SK-N-SH (cell line): ENCODE measurements at regions not wholly inside any gene's neighbourhood (a gene's known extent, or its start where the extent isn't known, plus 50 kb on each side); places are given as distances from the start of the nearest gene placed in this dataset.
"Not testable (repeated sequence)": the region's sequence is repeated elsewhere in the genome, so short reads cannot be mapped to it uniquely, and the experiment has no call there.

Source experiments
- CTCF ChIA-PET: fragments of 300-600, 350-600 bp; formaldehyde crosslinking; extraction: SDS; loops from one replicate; lab custom pipeline; 2021; lab: Yijun Ruan, JAX
- POLR2A ChIA-PET: fragments of 350-600 bp; sonication (Branson Sonifier 250); formaldehyde crosslinking; extraction: SDS; loops from one replicate; lab custom pipeline; 2020; ENCODE audit warnings: antibody characterized with exemption, inconsistent platforms; lab: Yijun Ruan, JAX
- DNase-seq: peaks from one replicate; pipeline ENCODE4 v3.0.0; 2012
- H2AFZ ChIP-seq: fragments of 200-600 bp; sonication (generic); 2 replicates; pipeline ENCODE4 v1.8.1; 2016; ENCODE audit warnings: antibody characterized with exemption, mild to moderate bottlenecking, low read depth
- H3F3A ChIP-seq: fragments of 200-600 bp; sonication (generic); replicated peaks from 2 replicates; pipeline ENCODE3; 2016; ENCODE audit warnings: antibody characterized with exemption, mild to moderate bottlenecking; ENCODE audit not compliant: insufficient read depth
- H3K27ac ChIP-seq, 2 experiments: fragments of 200-500 bp in 1 of 2; fragments of 200-600 bp in 1 of 2; sonication (Bioruptor generic) in 1 of 2; sonication (generic), shearing (Covaris generic) in 1 of 2; 2 replicates each; pipeline versions ENCODE4 v1.5.1 to v1.6.1; 2014 to 2016; ENCODE audit warnings: low read depth in 2 of 2, inconsistent platforms in 1 of 2, low read length in 1 of 2, mild to moderate bottlenecking in 1 of 2, mixed read lengths in 1 of 2
- H3K27me3 ChIP-seq: fragments of 200-600 bp; sonication (generic), shearing (Covaris generic); 2 replicates; pipeline ENCODE4 v1.6.1; 2016; ENCODE audit warnings: mixed run types; ENCODE audit not compliant: insufficient read depth
- H3K36me3 ChIP-seq, 2 experiments: fragments of 200-500 bp in 1 of 2; fragments of 200-600 bp in 1 of 2; sonication (Bioruptor generic) in 1 of 2; sonication (generic) in 1 of 2; replicated peaks in 1 of 2; 2 replicates each; pipeline versions ENCODE3 to v1.5.1; 2014 to 2016; ENCODE audit warnings: low read length in 1 of 2, mild to moderate bottlenecking in 1 of 2; ENCODE audit not compliant: insufficient read depth in 2 of 2, control insufficient read depth in 1 of 2
- H3K4me1 ChIP-seq, 2 experiments: fragments of 200-500 bp in 1 of 2; fragments of 200-600 bp in 1 of 2; sonication (Bioruptor generic) in 1 of 2; sonication (generic), shearing (Covaris generic) in 1 of 2; 2 replicates each; pipeline versions ENCODE4 v1.5.1 to v1.6.1; 2014 to 2016; ENCODE audit warnings: low read depth in 1 of 2, low read length in 1 of 2, mixed run types in 1 of 2; ENCODE audit not compliant: insufficient read depth in 2 of 2, control insufficient read depth in 1 of 2
- H3K4me2 ChIP-seq: fragments of 200-600 bp; sonication (generic), shearing (Covaris generic); 2 replicates; pipeline ENCODE4 v1.6.1; 2017; ENCODE audit warnings: mixed run types
- H3K4me3 ChIP-seq, 2 experiments: fragments of 200-500 bp in 1 of 2; fragments of 200-600 bp in 1 of 2; sonication (Bioruptor generic) in 1 of 2; sonication (generic), shearing (Covaris generic) in 1 of 2; 2 replicates each; pipeline versions ENCODE4 v1.5.1 to v1.8.1; 2014 to 2016; ENCODE audit warnings: low read depth in 2 of 2, inconsistent platforms in 1 of 2, low read length in 1 of 2, mild to moderate bottlenecking in 1 of 2, mixed read lengths in 1 of 2, moderate library complexity in 1 of 2
- H3K79me2 ChIP-seq: fragments of 200-600 bp; sonication (generic); 2 replicates; pipeline ENCODE4 v1.8.1; 2017; ENCODE audit warnings: mild to moderate bottlenecking; ENCODE audit not compliant: insufficient read depth
- H3K9ac ChIP-seq: fragments of 200-600 bp; sonication (generic); 2 replicates; pipeline ENCODE4 v1.6.1; 2017; ENCODE audit warnings: mixed run types
- H3K9me2 ChIP-seq: fragments of 200-600 bp; sonication (generic); 2 replicates; pipeline ENCODE4 v1.6.1; 2017; ENCODE audit warnings: mixed run types
- H3K9me3 ChIP-seq: fragments of 200-600 bp; sonication (generic); 2 replicates; pipeline ENCODE4 v1.6.1; 2017; ENCODE audit warnings: mixed run types, mild to moderate bottlenecking, moderate library complexity
- H4K20me1 ChIP-seq: fragments of 200-600 bp; sonication (generic); 2 replicates; pipeline ENCODE4 v1.6.1; 2017; ENCODE audit warnings: mild to moderate bottlenecking, mixed run types; ENCODE audit not compliant: insufficient read depth
- ELF1 ChIP-seq: IDR thresholded peaks from 2 replicates; pipeline ENCODE4 v1.4.0; 2012
- EZH2phosphoT487 ChIP-seq: fragments of 200-600 bp; sonication (generic); IDR thresholded peaks from 2 replicates; pipeline ENCODE4 v1.6.1; 2017; ENCODE audit warnings: low read depth, mixed run types, mild to moderate bottlenecking, antibody characterized with exemption, moderate library complexity, borderline replicate concordance
- FOXJ3 ChIP-seq: sonication (generic); formaldehyde crosslinking; IDR thresholded peaks from 2 replicates; pipeline ENCODE4 v1.5.1; 2020; ENCODE audit warnings: mild to moderate bottlenecking, missing genetic modification reagents
- FOXM1 ChIP-seq: IDR thresholded peaks from 2 replicates; pipeline ENCODE4 v1.4.0; 2012; ENCODE audit warnings: low read depth, mild to moderate bottlenecking
- GATA2 ChIP-seq: sonication (generic); formaldehyde crosslinking; IDR thresholded peaks from 2 replicates; pipeline ENCODE4 v1.5.0; 2020; ENCODE audit warnings: mild to moderate bottlenecking, missing genetic modification reagents
- JUND ChIP-seq: IDR thresholded peaks from 2 replicates; pipeline ENCODE4 v1.4.0; 2012
- NFIC ChIP-seq: IDR thresholded peaks from 2 replicates; pipeline ENCODE4 v1.4.0; 2012; ENCODE audit warnings: borderline replicate concordance
- NRF1 ChIP-seq: IDR thresholded peaks from 2 replicates; pipeline ENCODE4 v1.6.1; 2012; ENCODE audit warnings: low read depth, mild to moderate bottlenecking, low read length
- POLR2AphosphoS5 ChIP-seq: IDR thresholded peaks from 2 replicates; pipeline ENCODE4 v1.6.1; 2012; ENCODE audit warnings: low read depth, low read length
- RFX5 ChIP-seq: IDR thresholded peaks from 2 replicates; pipeline ENCODE4 v1.6.1; 2012; ENCODE audit warnings: mild to moderate bottlenecking, improper control_type of control experiment, low read length
- RXRA ChIP-seq: IDR thresholded peaks from 2 replicates; pipeline ENCODE4 v1.4.0; 2012; ENCODE audit warnings: low read depth, mild to moderate bottlenecking, borderline replicate concordance
- SMC3 ChIP-seq: IDR thresholded peaks from 2 replicates; pipeline ENCODE4 v1.6.1; 2012; ENCODE audit warnings: low read depth, low read length, improper control_type of control experiment
- TAF1 ChIP-seq: IDR thresholded peaks from 2 replicates; pipeline ENCODE4 v1.6.1; 2012; ENCODE audit warnings: low read depth, mild to moderate bottlenecking, low read length, moderate library complexity, borderline replicate concordance
- TEAD4 ChIP-seq: IDR thresholded peaks from 2 replicates; pipeline ENCODE4 v1.4.0; 2012; ENCODE audit warnings: mild to moderate bottlenecking, borderline replicate concordance; ENCODE audit not compliant: insufficient read depth
- WGBS: methylation state at CpG from one replicate; pipeline ENCODE4 v1.1.6; 2017; ENCODE audit warnings: low lambda C conversion rate; 5-methylcytosine and 5-hydroxymethylcytosine counted together
- TF ChIP-seq, protein P1 (sequence below): IDR thresholded peaks from 2 replicates; pipeline ENCODE4; 2012
- TF ChIP-seq, protein P2 (sequence below): IDR thresholded peaks from 2 replicates; pipeline ENCODE4 v1.6.1; 2012; ENCODE audit warnings: mild to moderate bottlenecking, low read depth, low read length, moderate library complexity
- TF ChIP-seq, protein P3 (sequence below): IDR thresholded peaks from 2 replicates; pipeline ENCODE4 v1.4.0; 2012; ENCODE audit warnings: low read depth

DNA sequence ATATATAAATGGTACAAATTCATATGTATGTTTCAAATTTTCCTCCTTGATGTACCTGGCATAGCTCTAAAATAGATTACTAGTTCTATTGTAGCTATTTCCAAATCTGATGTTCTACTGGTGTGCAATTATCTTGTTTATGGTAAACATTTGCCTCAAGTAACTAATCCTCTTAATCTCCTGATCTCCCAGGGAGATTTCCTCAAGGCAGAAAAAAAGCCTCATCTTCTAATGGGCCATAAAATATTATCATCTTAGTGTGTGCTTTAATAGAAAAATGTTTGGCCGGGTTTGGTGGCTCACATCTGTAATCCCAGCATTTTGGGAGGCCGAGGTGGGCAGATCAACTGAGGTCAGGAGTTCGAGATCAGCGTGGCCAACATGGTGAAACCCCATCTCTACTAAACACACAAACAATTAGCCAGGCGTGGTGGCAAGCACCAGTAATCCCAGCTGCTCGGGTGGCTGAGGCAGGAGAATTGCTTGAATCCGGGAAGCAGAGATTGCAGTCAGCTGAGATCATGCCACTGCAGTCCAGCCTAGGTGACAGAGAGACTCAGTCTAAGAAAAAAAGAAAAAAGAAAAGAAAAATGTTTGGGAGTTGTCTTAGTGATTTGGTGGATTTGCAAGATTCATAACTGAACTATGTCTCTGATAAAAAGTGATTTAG, 498.9 kb upstream of the SLITRK5 start:
- Histone ChIP-seq H3K79me2 (no peaks in the 10 kb centered on the region), H3K4me3 (no peak overlapping the region), H3K27ac (no peak overlapping the region), H4K20me1 (no peaks in the 10 kb centered on the region), H3K4me2 (no peak overlapping the region), H3F3A (no peaks in the 10 kb centered on the region), H3K9me3 (no peaks in the 10 kb centered on the region), H3K4me1 (no peaks in the 10 kb centered on the region), H3K36me3 (no peaks in the 10 kb centered on the region), H2AFZ (no peak overlapping the region), H3K27me3 (no peaks in the 10 kb centered on the region), H3K9me2 (no peaks in the 10 kb centered on the region), H3K9ac (no peak overlapping the region)
- DNase-seq = no peak
- POLR2A ChIA-PET = no interaction called here
- CTCF ChIA-PET = no interaction called here
- WGBS = 6% methylated on average over 7 of the region's 7 CpGs
- TF ChIP-seq EZH2phosphoT487 (no peak), FOXJ3 (no peak), JUND (no peak), FOXM1 (no peak), GATA2 (no peak), NFIC (no peak), SMC3 (no peak), TEAD4 (no peak), POLR2AphosphoS5 (no peak), NRF1 (no peak), TAF1 (no peak), RXRA (no peak), ELF1 (no peak), RFX5 (no peak)
- TF ChIP-seq, protein P1, sequence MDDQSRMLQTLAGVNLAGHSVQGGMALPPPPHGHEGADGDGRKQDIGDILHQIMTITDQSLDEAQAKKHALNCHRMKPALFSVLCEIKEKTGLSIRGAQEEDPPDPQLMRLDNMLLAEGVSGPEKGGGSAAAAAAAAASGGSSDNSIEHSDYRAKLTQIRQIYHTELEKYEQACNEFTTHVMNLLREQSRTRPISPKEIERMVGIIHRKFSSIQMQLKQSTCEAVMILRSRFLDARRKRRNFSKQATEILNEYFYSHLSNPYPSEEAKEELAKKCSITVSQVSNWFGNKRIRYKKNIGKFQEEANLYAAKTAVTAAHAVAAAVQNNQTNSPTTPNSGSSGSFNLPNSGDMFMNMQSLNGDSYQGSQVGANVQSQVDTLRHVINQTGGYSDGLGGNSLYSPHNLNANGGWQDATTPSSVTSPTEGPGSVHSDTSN = no peak
- TF ChIP-seq, protein P2, sequence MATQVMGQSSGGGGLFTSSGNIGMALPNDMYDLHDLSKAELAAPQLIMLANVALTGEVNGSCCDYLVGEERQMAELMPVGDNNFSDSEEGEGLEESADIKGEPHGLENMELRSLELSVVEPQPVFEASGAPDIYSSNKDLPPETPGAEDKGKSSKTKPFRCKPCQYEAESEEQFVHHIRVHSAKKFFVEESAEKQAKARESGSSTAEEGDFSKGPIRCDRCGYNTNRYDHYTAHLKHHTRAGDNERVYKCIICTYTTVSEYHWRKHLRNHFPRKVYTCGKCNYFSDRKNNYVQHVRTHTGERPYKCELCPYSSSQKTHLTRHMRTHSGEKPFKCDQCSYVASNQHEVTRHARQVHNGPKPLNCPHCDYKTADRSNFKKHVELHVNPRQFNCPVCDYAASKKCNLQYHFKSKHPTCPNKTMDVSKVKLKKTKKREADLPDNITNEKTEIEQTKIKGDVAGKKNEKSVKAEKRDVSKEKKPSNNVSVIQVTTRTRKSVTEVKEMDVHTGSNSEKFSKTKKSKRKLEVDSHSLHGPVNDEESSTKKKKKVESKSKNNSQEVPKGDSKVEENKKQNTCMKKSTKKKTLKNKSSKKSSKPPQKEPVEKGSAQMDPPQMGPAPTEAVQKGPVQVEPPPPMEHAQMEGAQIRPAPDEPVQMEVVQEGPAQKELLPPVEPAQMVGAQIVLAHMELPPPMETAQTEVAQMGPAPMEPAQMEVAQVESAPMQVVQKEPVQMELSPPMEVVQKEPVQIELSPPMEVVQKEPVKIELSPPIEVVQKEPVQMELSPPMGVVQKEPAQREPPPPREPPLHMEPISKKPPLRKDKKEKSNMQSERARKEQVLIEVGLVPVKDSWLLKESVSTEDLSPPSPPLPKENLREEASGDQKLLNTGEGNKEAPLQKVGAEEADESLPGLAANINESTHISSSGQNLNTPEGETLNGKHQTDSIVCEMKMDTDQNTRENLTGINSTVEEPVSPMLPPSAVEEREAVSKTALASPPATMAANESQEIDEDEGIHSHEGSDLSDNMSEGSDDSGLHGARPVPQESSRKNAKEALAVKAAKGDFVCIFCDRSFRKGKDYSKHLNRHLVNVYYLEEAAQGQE = no peak
- TF ChIP-seq, protein P3, sequence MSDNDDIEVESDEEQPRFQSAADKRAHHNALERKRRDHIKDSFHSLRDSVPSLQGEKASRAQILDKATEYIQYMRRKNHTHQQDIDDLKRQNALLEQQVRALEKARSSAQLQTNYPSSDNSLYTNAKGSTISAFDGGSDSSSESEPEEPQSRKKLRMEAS = no peak

DNA sequence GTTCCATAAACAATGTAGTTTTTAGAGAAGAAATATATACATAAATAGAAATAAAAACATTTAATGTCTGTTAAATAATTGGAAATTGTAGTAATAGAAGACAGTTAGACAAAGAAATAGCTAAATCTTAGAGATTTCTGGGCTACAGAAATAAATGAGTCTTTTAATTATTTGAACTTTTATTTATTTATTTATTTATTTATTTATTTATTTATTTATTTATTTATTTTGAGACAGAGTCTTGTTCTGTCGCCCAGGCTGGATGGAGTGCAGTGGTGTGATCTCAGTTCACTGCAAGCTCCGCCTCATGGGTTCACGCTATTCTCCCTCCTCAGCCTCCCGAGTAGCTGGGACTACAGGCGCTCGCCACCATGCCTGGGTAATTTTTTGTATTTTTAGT, 486.0 kb upstream of the SLITRK5 start:
- H3K4me2 ChIP-seq, H2AFZ ChIP-seq, POLR2A ChIA-PET, H3K27me3 ChIP-seq, H3K36me3 ChIP-seq, H4K20me1 ChIP-seq, DNase-seq, H3K9me2 ChIP-seq, H3K27ac ChIP-seq, CTCF ChIA-PET, H3K9me3 ChIP-seq, H3F3A ChIP-seq, H3K79me2 ChIP-seq, H3K9ac ChIP-seq, H3K4me1 ChIP-seq, H3K4me3 ChIP-seq: not testable (repeated sequence)
- 48% methylated on average over 6 of the region's 6 CpGs for WGBS

DNA sequence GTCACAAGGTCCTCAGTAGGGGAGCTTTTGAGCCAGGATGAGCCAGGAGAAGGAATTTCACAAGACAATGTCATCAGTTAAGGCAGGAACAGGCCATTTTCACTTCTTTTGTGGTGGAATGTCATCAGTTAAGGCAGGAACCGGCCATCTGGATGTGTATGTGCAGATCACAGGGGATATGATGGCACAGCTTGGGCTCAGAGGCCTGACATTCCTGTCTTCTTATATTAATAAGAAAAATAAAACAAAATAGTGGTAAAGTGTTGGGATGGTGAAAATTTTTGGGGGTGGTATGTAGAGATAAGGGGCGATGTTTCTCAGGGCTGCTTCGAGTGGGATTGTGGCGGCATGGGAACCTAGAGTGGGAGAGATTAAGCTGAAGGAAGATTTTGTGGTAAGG, 484.5 kb upstream of the SLITRK5 start:
- H3K27ac ChIP-seq, H3F3A ChIP-seq, H3K9me2 ChIP-seq, H3K27me3 ChIP-seq, H3K9ac ChIP-seq, H3K79me2 ChIP-seq, H3K36me3 ChIP-seq, DNase-seq, H2AFZ ChIP-seq, H3K9me3 ChIP-seq, H3K4me2 ChIP-seq, POLR2A ChIA-PET, H4K20me1 ChIP-seq, CTCF ChIA-PET, H3K4me1 ChIP-seq, H3K4me3 ChIP-seq: not testable (repeated sequence)
- WGBS = 37% methylated on average over 4 of the region's 4 CpGs
